ENCODE measurements at regions not wholly inside any gene's neighbourhood (a gene's known extent, or its start where the extent isn't known, plus 50 kb on each side); places are given as distances from the start of the nearest gene placed in this dataset.

GRCh38 chr15:95416576-95416975 is 913.9 kb upstream of the NR2F2 start:
- no peak for TF ChIP-seq CREB5 (CRISPR knock-in tag; IDR thresholded peaks at IDR 0.05; ENCODE audit: low read depth)
- TF ChIP-seq TCF4 (CRISPR knock-in tag; IDR thresholded peaks at IDR 0.05; ENCODE audit: borderline replicate concordance) = no peak
- TF ChIP-seq ZFP30 (CRISPR knock-in tag; IDR thresholded peaks at IDR 0.05) = no peak
- TF ChIP-seq ZC3H10 (CRISPR knock-in tag; IDR thresholded peaks at IDR 0.05) = no peak
- TF ChIP-seq ZNF565 (CRISPR knock-in tag; conservative IDR thresholded peaks at IDR 0.05; ENCODE audit: low read depth) = no peak
- TF ChIP-seq GLIS3 (CRISPR knock-in tag; IDR thresholded peaks at IDR 0.05) = no peak
- no peak for TF ChIP-seq PPARA (CRISPR knock-in tag; IDR thresholded peaks at IDR 0.05; ENCODE audit: borderline replicate concordance)
- TF ChIP-seq TOX (CRISPR knock-in tag; IDR thresholded peaks at IDR 0.05; ENCODE audit: borderline replicate concordance) = no peak
- no peak for TF ChIP-seq ESRRG (CRISPR knock-in tag; IDR thresholded peaks at IDR 0.05)
- TF ChIP-seq TSHZ2 (CRISPR knock-in tag; IDR thresholded peaks at IDR 0.05) = no peak
- TF ChIP-seq CSDC2 (CRISPR knock-in tag; IDR thresholded peaks at IDR 0.05) = no peak
- TF ChIP-seq PATZ1 (CRISPR knock-in tag; IDR thresholded peaks at IDR 0.05; ENCODE audit: borderline replicate concordance) = no peak
- TF ChIP-seq ZNF70 (CRISPR knock-in tag; IDR thresholded peaks at IDR 0.05) = no peak
- TF ChIP-seq ZFP3 (CRISPR knock-in tag; IDR thresholded peaks at IDR 0.05) = no peak
- no peak for TF ChIP-seq BACH2 (CRISPR knock-in tag; IDR thresholded peaks at IDR 0.05; ENCODE audit: borderline replicate concordance)
- no peak for TF ChIP-seq RARB (CRISPR knock-in tag; IDR thresholded peaks at IDR 0.05)
- no peak for TF ChIP-seq ISL1 (CRISPR knock-in tag; IDR thresholded peaks at IDR 0.05)
- ATAC-seq = no peak

DNA sequence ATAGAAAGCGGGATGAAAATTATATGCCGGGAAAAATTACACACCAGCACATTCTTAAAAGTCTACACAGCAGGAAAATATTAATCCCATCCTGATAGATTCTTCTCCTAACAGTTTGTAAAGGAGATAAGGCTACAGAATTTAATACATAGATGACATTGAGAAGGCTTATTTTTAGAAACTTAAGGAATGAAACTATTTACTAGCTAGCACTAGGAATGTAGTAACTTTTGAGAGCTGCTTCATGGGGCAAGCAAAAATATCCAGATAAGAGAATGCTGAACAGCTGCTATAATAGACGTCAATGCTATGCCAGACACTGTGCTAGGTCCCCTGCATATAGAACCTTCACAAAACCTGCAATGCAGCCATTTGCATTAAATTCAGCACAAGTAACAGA is 912.7 kb upstream of the NR2F2 start:
- TF ChIP-seq CSRNP3 (CRISPR knock-in tag; IDR thresholded peaks at IDR 0.05) = no peak
- TF ChIP-seq TCF4 (CRISPR knock-in tag; IDR thresholded peaks at IDR 0.05; ENCODE audit: borderline replicate concordance) = no peak
- TF ChIP-seq BACH2 (CRISPR knock-in tag; IDR thresholded peaks at IDR 0.05; ENCODE audit: borderline replicate concordance) = no peak
- TF ChIP-seq ZC3H10 (CRISPR knock-in tag; IDR thresholded peaks at IDR 0.05) = no peak
- no peak for TF ChIP-seq GLIS3 (CRISPR knock-in tag; IDR thresholded peaks at IDR 0.05)
- TF ChIP-seq ZFP3 (CRISPR knock-in tag; IDR thresholded peaks at IDR 0.05) = no peak
- TF ChIP-seq CSDC2 (CRISPR knock-in tag; IDR thresholded peaks at IDR 0.05) = no peak
- TF ChIP-seq SNAI2 (CRISPR knock-in tag; IDR thresholded peaks at IDR 0.05) = no peak
- TF ChIP-seq ZNF70 (CRISPR knock-in tag; IDR thresholded peaks at IDR 0.05) = no peak
- no peak for TF ChIP-seq OSR1 (CRISPR knock-in tag; IDR thresholded peaks at IDR 0.05)
- ATAC-seq = no peak

DNA sequence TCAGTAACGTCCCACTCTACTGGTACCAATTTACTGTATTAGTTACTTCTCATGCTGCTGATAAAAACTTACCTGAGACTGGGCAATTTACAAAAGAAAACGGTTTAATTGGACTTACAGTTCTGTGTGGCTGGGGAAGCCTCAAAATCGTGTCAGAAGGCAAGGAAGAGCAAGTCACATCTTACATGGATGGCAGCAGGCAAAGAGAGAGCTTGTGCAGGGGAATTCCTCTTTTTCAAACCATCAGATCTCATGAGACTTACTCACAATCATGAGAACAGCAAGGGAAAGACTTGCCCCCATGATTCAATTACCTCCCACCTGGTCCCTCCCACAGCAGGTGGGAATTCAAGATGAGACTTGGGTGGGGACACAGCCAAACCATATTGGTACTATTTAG is 908.2 kb upstream of the NR2F2 start:
- ATAC-seq = no peak
- TF ChIP-seq, protein P1, sequence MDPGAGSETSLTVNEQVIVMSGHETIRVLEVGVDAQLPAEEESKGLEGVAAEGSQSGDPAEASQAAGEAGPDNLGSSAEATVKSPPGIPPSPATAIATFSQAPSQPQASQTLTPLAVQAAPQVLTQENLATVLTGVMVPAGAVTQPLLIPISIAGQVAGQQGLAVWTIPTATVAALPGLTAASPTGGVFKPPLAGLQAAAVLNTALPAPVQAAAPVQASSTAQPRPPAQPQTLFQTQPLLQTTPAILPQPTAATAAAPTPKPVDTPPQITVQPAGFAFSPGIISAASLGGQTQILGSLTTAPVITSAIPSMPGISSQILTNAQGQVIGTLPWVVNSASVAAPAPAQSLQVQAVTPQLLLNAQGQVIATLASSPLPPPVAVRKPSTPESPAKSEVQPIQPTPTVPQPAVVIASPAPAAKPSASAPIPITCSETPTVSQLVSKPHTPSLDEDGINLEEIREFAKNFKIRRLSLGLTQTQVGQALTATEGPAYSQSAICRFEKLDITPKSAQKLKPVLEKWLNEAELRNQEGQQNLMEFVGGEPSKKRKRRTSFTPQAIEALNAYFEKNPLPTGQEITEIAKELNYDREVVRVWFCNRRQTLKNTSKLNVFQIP (CRISPR knock-in tag; IDR thresholded peaks at IDR 0.05; ENCODE audit: borderline replicate concordance, low read depth) = no peak
- TF ChIP-seq TCF4 (CRISPR knock-in tag; IDR thresholded peaks at IDR 0.05; ENCODE audit: borderline replicate concordance) (no peak), ESRRG (CRISPR knock-in tag; IDR thresholded peaks at IDR 0.05) (no peak), ISL1 (CRISPR knock-in tag; IDR thresholded peaks at IDR 0.05) (no peak), ZC3H10 (CRISPR knock-in tag; IDR thresholded peaks at IDR 0.05) (no peak), CREB5 (CRISPR knock-in tag; IDR thresholded peaks at IDR 0.05; ENCODE audit: low read depth) (no peak), CSRNP3 (CRISPR knock-in tag; IDR thresholded peaks at IDR 0.05) (no peak), CSDC2 (CRISPR knock-in tag; IDR thresholded peaks at IDR 0.05) (no peak), ZNF70 (CRISPR knock-in tag; IDR thresholded peaks at IDR 0.05) (no peak), ARNTL (CRISPR knock-in tag; IDR thresholded peaks at IDR 0.05; ENCODE audit: borderline replicate concordance, low read depth) (no peak), RARB (CRISPR knock-in tag; IDR thresholded peaks at IDR 0.05) (no peak)

Measured in SK-N-SH treated with all-trans-retinoic acid at 6 μM for 48 hours (cell line).